Tibial nerve (tissue), 4 donors: ENCODE measurements at regions not wholly inside any gene's neighbourhood (a gene's known extent, or its start where the extent isn't known, plus 50 kb on each side); places are given as distances from the start of the nearest gene placed in this dataset.

Experiments used
- DNase-seq, 2 donors: peaks; one replicate each; pipeline ENCODE4 v3.0.0-alpha.2; 2019; ENCODE audit warnings: low spot score in 2 of 2
- H3K27ac ChIP-seq, 4 donors: fragments of 200-600 bp; sonication (generic) in 3 of 4; one replicate each; pipeline ENCODE4 v1.5.1; 2017 to 2019; ENCODE audit warnings: mild to moderate bottlenecking in 1 of 4
- H3K27me3 ChIP-seq, 2 donors: fragments of 200-600 bp; sonication (generic) in 1 of 2; one replicate each; pipeline versions ENCODE4 v1.5.1 to v1.6.0; 2017 to 2019
- H3K36me3 ChIP-seq, 3 donors: fragments of 200-600 bp; sonication (generic); one replicate each; pipeline ENCODE4 v1.5.1; 2018 to 2019
- H3K4me1 ChIP-seq, 4 donors: fragments of 200-600 bp; sonication (generic) in 3 of 4; one replicate each; pipeline ENCODE4 v1.5.1; 2017 to 2019
- H3K4me3 ChIP-seq, 4 donors: fragments of 200-600 bp; sonication (generic) in 3 of 4; one replicate each; pipeline ENCODE4 v1.5.1; 2017 to 2019; ENCODE audit warnings: mild to moderate bottlenecking in 1 of 4, moderate library complexity in 1 of 4
- H3K9me3 ChIP-seq, 4 donors: fragments of 200-600 bp; sonication (generic) in 3 of 4; one replicate each; pipeline ENCODE4 v1.5.1; 2017 to 2019
- EP300 ChIP-seq, 2 donors: sonication (generic); formaldehyde crosslinking; IDR thresholded peaks; one replicate each; pipeline ENCODE4 v1.6.1; 2017; ENCODE audit warnings: antibody characterized with exemption in 2 of 2, mild to moderate bottlenecking in 1 of 2
- POLR2A ChIP-seq, 2 donors: fragments of 450-650 bp; IDR thresholded peaks; one replicate each; pipeline ENCODE4 v1.6.1; 2017; ENCODE audit warnings: antibody characterized with exemption in 2 of 2, mild to moderate bottlenecking in 2 of 2, moderate library complexity in 2 of 2
- WGBS, 2 donors: methylation state at CpG; one replicate each; pipeline ENCODE4 v1.1.5; 2018; 5-methylcytosine and 5-hydroxymethylcytosine counted together
- TF ChIP-seq, protein P1 (sequence below), 5 experiments: fragments of 200-600 bp in 3 of 5; fragments of 450-650 bp in 2 of 5; sonication (generic) in 3 of 5; IDR thresholded peaks; one replicate each; pipeline ENCODE4 v1.5.1; 2016 to 2019; ENCODE audit warnings: antibody characterized with exemption in 5 of 5, mild to moderate bottlenecking in 3 of 5, moderate library complexity in 2 of 5

DNA sequence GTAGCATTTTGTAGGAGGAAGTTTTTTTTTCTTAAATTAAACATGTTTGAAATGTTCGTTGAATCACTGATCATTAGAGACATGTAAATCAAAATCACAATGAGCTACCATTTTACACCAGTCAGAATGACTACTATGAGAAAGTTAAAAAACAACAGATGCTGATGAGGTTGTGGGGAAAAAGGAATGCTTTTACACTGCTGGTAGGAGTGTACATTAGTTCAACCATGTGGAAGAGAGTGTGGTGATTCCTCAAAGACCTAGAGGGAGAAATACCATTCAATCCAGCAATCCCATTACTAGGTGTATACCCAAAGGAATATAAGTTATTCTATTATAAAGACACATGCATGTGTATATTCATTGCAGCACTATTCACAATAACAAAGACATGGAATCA lies 122.0 kb upstream of the ARGLU1 start:
- DNase-seq = no peak
- H3K27ac ChIP-seq = no peak overlapping the region
- no peaks in the 10 kb centered on the region for H3K36me3 ChIP-seq
- H3K27me3 ChIP-seq = no peaks in the 10 kb centered on the region
- WGBS, 2 donors = 82 to 88% methylated on average over 1 of the region's 1 CpG
- TF ChIP-seq POLR2A (IDR thresholded peaks at IDR 0.05) (no peak), EP300 (IDR thresholded peaks at IDR 0.05) (no peak)
- TF ChIP-seq, protein P1, sequence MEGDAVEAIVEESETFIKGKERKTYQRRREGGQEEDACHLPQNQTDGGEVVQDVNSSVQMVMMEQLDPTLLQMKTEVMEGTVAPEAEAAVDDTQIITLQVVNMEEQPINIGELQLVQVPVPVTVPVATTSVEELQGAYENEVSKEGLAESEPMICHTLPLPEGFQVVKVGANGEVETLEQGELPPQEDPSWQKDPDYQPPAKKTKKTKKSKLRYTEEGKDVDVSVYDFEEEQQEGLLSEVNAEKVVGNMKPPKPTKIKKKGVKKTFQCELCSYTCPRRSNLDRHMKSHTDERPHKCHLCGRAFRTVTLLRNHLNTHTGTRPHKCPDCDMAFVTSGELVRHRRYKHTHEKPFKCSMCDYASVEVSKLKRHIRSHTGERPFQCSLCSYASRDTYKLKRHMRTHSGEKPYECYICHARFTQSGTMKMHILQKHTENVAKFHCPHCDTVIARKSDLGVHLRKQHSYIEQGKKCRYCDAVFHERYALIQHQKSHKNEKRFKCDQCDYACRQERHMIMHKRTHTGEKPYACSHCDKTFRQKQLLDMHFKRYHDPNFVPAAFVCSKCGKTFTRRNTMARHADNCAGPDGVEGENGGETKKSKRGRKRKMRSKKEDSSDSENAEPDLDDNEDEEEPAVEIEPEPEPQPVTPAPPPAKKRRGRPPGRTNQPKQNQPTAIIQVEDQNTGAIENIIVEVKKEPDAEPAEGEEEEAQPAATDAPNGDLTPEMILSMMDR (IDR thresholded peaks at IDR 0.05) = no peak
- no peak overlapping the region for H3K4me3 ChIP-seq
- no peaks in the 10 kb centered on the region for H3K9me3 ChIP-seq
- H3K4me1 ChIP-seq = no peaks in the 10 kb centered on the region

DNA sequence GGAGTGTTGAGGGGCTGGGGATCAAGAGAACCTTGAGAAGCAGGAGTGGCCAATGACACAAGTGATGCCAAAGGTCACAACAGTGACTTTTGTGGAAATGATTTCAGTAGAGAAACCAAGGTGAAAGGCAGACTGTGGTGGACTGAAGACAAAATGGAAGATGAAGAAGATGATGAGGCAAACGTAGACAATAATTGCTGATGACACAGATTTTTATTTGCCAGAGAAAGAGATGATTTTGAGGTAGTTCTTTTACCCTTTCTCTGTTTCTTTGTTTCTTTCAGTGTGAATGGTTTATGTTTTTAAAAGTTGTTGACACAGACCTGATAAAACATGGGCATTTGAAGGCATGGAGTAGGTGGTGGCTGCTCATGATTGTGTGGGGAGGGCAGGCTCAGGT lies 121.0 kb upstream of the ARGLU1 start:
- Histone ChIP-seq H3K9me3 (no peaks in the 10 kb centered on the region), H3K27ac (no peak overlapping the region), H3K36me3 (no peaks in the 10 kb centered on the region), H3K27me3 (no peaks in the 10 kb centered on the region), H3K4me3 (no peak overlapping the region), H3K4me1 (no peaks in the 10 kb centered on the region)
- WGBS, 2 donors = 71 to 81% methylated on average over 1 of the region's 1 CpG
- TF ChIP-seq POLR2A (IDR thresholded peaks at IDR 0.05) (no peak), EP300 (IDR thresholded peaks at IDR 0.05) (no peak)
- TF ChIP-seq, protein P1 (IDR thresholded peaks at IDR 0.05) = no peak
- DNase-seq = no peak

DNA sequence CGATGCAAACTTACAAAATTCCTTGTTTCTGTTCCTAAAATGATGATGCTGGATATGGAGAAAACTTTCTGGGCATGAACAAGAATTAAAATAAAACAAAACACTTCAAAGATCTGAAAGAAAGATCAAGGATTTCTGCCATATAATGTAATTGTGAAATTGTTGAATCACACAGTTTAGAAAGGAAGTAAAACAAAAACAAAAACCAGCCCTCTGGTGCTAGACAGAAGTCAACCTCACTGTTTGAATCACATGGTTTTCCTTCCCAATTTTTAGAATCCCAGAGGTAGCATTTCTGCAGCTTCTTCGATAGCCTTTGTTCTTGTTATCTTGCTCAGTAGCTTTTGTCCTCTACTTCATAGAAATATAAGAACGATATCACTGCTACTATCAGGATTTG lies 118.2 kb upstream of the ARGLU1 start:
- no peak overlapping the region for H3K27ac ChIP-seq
- no peaks in the 10 kb centered on the region for H3K36me3 ChIP-seq
- TF ChIP-seq POLR2A (IDR thresholded peaks at IDR 0.05) (no peak), EP300 (IDR thresholded peaks at IDR 0.05) (no peak)
- TF ChIP-seq, protein P1 (IDR thresholded peaks at IDR 0.05) = no peak
- no peak overlapping the region for H3K4me3 ChIP-seq
- 70 to 73% methylated on average over 3 of the region's 3 CpGs for WGBS, 2 donors
- H3K27me3 ChIP-seq = no peaks in the 10 kb centered on the region
- no peaks in the 10 kb centered on the region for H3K9me3 ChIP-seq
- H3K4me1 ChIP-seq = peaks cover 0 to 10% (median 0%) of the 10 kb centered on the region in 4 donors
- no peak for DNase-seq

DNA sequence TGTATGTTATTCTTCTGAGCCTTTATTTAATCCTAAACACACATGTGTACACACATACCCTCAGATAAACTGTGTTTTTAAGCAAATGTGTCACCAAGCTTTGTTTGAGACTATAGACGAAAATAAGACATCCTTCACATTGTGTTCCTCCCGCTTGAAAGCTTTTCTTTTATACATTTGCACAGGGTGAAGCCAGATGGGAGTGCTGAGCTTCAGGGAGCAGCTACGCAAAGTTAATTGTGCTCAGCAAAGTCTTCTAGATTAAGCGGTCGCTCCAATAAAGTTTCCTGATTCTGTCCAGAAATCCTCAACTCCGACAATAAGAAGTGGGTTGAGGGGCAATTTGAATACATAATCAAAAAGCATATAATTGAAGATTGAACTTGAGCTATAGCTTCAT lies 117.2 kb upstream of the ARGLU1 start:
- Histone ChIP-seq H3K4me1 (peaks cover 0 to 19% (median 0%) of the 10 kb centered on the region in 4 donors), H3K9me3 (no peaks in the 10 kb centered on the region), H3K36me3 (no peaks in the 10 kb centered on the region), H3K27me3 (no peaks in the 10 kb centered on the region), H3K27ac (no peak overlapping the region), H3K4me3 (no peak overlapping the region)
- DNase-seq = no peak
- TF ChIP-seq, protein P1 (IDR thresholded peaks at IDR 0.05) = no peak
- TF ChIP-seq EP300 (IDR thresholded peaks at IDR 0.05) (no peak), POLR2A (IDR thresholded peaks at IDR 0.05) (no peak)
- 70 to 77% methylated on average over 6 of the region's 6 CpGs for WGBS, 2 donors

DNA sequence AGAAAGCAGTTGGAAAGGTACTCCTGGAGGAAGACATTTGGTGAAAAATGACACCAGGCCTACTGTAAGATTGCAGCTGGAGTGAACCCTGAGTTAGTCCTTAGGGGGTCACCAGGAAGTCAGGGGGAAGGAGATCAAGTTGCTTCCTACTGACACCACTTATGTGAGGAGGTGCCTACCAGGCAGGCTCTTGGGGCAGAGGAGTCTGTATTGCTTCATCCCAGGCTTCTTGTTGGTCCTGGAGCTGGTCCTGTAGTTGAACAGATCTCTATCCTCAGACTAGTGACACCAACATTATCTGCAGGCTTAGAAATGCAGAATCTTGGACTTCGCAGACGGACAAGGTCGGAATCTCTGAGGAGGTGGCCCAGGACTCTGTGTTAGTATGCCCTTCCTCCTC lies 116.0 kb upstream of the ARGLU1 start:
- TF ChIP-seq EP300 (IDR thresholded peaks at IDR 0.05) (no peak), POLR2A (IDR thresholded peaks at IDR 0.05) (no peak)
- TF ChIP-seq, protein P1 (IDR thresholded peaks at IDR 0.05) = no peak
- Histone ChIP-seq H3K4me1 (peaks cover 0 to 19% (median 0%) of the 10 kb centered on the region in 4 donors), H3K9me3 (no peaks in the 10 kb centered on the region), H3K27me3 (no peaks in the 10 kb centered on the region), H3K27ac (no peak overlapping the region), H3K36me3 (no peaks in the 10 kb centered on the region), H3K4me3 (no peak overlapping the region)
- WGBS, 2 donors = 95 to 100% methylated on average over 3 of the region's 3 CpGs
- DNase-seq = no peak
